ENCODE measurements at regions not wholly inside any gene's neighbourhood (a gene's known extent, or its start where the extent isn't known, plus 50 kb on each side); places are given as distances from the start of the nearest gene placed in this dataset.
A peak's percentile ranks its signal among the peaks of the same experiment; 100 is the strongest.

DNA sequence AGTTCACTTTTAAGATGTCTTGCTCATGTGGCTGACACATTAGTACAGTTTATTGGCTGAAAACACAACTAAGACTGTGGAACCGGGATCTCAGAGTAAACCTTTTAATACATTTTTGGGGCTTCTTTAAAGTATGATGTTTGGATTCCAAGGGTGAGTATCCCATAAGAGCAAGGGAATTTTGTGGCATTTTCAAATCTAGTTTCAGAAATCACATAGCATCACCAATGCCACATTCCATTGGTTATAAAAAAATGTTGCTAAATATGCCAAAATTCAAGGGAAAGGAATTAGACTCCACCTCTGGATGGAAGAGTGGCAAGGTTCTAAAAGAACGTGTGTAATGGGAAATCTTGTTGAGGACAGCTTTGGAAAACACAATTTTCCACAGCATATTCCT, 338.6 kb downstream of the COL12A1 start:
- DNase-seq (ENCODE audit: low read depth), result no peak
- TF ChIP-seq, protein P1, sequence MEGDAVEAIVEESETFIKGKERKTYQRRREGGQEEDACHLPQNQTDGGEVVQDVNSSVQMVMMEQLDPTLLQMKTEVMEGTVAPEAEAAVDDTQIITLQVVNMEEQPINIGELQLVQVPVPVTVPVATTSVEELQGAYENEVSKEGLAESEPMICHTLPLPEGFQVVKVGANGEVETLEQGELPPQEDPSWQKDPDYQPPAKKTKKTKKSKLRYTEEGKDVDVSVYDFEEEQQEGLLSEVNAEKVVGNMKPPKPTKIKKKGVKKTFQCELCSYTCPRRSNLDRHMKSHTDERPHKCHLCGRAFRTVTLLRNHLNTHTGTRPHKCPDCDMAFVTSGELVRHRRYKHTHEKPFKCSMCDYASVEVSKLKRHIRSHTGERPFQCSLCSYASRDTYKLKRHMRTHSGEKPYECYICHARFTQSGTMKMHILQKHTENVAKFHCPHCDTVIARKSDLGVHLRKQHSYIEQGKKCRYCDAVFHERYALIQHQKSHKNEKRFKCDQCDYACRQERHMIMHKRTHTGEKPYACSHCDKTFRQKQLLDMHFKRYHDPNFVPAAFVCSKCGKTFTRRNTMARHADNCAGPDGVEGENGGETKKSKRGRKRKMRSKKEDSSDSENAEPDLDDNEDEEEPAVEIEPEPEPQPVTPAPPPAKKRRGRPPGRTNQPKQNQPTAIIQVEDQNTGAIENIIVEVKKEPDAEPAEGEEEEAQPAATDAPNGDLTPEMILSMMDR (conservative IDR thresholded peaks at IDR 0.05; ENCODE audit: control insufficient read depth, insufficient read depth, low read depth, low read length), result no peak
- H3K4me3 ChIP-seq (ENCODE audit: control insufficient read depth, low read depth, low read length), result no peak overlapping the region

DNA sequence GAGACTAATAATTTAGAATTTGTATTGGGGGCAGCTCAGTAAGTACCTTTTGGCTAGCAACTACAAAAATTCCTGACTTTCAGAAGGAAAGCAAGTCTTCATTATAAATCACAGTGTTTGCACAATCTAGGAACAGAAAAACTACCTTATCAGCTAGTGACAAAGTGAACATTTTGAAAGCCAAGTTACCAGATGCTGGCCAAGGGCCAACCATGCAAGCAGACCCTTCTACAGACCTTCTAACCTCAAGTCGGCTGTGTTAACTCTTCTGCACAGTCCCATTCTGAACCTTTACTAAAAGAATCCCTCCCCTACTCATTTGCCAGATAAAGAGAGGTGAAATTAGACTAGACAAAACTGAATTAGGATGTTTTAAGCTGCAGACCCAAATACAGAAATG, 341.9 kb downstream of the COL12A1 start:
- TF ChIP-seq, protein P1 (conservative IDR thresholded peaks at IDR 0.05; ENCODE audit: control insufficient read depth, insufficient read depth, low read depth, low read length), result no peak
- no peak for DNase-seq (ENCODE audit: low read depth)
- no peak overlapping the region for H3K4me3 ChIP-seq (ENCODE audit: control insufficient read depth, low read depth, low read length)

GRCh38 chr6:74860456-74860855, 345.4 kb downstream of the COL12A1 start:
- DNase-seq (ENCODE audit: low read depth), result no peak
- TF ChIP-seq, protein P1 (conservative IDR thresholded peaks at IDR 0.05; ENCODE audit: control insufficient read depth, insufficient read depth, low read depth, low read length), result no peak
- H3K4me3 ChIP-seq (ENCODE audit: control insufficient read depth, low read depth, low read length), result no peak overlapping the region

DNA sequence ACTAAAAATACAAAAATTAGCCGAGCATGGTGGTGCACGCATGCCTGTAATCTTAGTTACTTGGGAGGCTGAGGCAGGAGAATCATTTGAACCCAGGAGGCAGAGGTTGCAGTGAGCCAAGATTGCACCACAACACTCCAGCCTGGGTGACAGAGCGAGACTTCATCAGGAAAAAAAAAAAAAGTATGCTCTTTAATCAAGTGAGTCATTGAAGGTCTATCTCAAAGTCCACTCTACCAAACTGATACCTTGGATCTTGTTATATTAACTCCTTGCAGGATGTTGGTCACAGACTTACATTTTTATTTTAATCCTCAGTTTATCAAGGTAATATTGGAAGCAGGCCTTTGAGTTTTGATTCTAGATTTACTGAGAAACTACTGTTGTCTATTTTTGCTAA, 348.7 kb downstream of the COL12A1 start:
- no peak for DNase-seq (ENCODE audit: low read depth)
- H3K4me3 ChIP-seq (ENCODE audit: control insufficient read depth, low read depth, low read length), result no peak overlapping the region
- TF ChIP-seq, protein P1 (conservative IDR thresholded peaks at IDR 0.05; ENCODE audit: control insufficient read depth, insufficient read depth, low read depth, low read length), result no peak

- no peak for DNase-seq (ENCODE audit: low read depth)
- H3K4me3 ChIP-seq (ENCODE audit: control insufficient read depth, low read depth, low read length), result no peak overlapping the region
- TF ChIP-seq, protein P1 (conservative IDR thresholded peaks at IDR 0.05; ENCODE audit: control insufficient read depth, insufficient read depth, low read depth, low read length), result no peak
Observed at GRCh38 chr6:74853991-74854390, 351.9 kb downstream of the COL12A1 start.

DNA sequence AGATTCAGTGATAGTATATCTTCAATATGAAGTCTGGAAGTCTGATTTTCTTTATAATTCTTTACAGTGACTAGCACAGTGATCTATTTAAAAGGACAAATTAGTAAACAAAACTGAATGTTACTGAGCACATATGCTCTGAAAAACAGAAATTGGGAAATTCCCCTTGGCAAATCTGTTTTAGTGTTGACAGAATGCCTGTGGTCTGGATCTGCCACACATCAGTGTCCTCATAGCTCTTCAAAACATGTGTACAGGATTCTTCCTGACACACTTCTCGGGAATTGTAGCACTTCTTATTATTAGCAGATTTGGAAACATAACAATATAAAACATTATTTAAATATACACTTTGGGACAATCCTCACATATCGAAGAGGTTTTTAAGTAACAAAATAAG, 354.3 kb downstream of the COL12A1 start:
- TF ChIP-seq, protein P1 (conservative IDR thresholded peaks at IDR 0.05; ENCODE audit: control insufficient read depth, insufficient read depth, low read depth, low read length), result no peak
- no peak overlapping the region for H3K4me3 ChIP-seq (ENCODE audit: control insufficient read depth, low read depth, low read length)
- peak; percentile 81 for DNase-seq (ENCODE audit: low read depth)

GRCh38 chr6:74840953-74841352, 364.9 kb downstream of the COL12A1 start:
- DNase-seq (ENCODE audit: low read depth), result no peak
- TF ChIP-seq, protein P1 (conservative IDR thresholded peaks at IDR 0.05; ENCODE audit: control insufficient read depth, insufficient read depth, low read depth, low read length), result no peak
- H3K4me3 ChIP-seq (ENCODE audit: control insufficient read depth, low read depth, low read length), result no peak overlapping the region

All from fibroblast of mammary gland (primary cell).